ENCODE measurements at regions not wholly inside any gene's neighbourhood (a gene's known extent, or its start where the extent isn't known, plus 50 kb on each side); places are given as distances from the start of the nearest gene placed in this dataset.

DNA sequence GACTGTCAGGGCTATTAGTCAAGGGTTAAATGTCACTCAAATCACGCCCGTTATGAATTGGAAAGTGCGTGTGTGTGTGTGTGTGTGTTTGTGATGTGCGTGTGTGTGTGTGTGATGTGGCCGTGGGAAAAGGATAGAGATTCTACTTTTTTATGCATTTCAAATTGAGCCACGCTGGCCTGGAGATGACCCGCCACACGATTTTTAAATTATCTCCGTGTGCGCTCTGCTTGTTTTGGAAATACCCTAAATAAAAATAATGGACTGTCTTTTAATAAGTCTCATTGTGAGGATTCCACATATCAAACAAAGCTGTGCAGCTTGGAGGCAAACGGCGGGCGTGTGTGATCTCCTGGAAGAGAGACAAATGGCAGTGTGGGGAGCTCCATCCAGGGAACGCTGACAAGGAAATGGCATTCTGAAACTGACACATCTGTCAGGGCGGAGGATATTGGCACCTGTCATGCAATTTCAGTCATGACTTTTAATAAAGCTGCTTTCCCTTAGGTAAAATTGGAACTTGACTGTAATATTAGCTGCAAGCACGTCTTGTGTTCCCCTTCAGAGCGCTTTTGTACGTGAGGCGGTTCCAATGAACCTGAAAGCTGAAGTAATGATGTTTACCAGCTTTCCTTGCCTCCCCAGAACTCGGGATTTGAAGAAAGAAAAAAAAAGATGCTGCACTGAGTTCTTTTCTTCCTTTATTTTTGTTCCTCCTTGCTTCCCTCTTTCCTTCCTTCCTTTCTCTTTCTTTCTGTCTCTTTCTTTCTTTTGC lies 381.8 kb upstream of the SMIM21 start (continued):
- TF ChIP-seq, protein P1, sequence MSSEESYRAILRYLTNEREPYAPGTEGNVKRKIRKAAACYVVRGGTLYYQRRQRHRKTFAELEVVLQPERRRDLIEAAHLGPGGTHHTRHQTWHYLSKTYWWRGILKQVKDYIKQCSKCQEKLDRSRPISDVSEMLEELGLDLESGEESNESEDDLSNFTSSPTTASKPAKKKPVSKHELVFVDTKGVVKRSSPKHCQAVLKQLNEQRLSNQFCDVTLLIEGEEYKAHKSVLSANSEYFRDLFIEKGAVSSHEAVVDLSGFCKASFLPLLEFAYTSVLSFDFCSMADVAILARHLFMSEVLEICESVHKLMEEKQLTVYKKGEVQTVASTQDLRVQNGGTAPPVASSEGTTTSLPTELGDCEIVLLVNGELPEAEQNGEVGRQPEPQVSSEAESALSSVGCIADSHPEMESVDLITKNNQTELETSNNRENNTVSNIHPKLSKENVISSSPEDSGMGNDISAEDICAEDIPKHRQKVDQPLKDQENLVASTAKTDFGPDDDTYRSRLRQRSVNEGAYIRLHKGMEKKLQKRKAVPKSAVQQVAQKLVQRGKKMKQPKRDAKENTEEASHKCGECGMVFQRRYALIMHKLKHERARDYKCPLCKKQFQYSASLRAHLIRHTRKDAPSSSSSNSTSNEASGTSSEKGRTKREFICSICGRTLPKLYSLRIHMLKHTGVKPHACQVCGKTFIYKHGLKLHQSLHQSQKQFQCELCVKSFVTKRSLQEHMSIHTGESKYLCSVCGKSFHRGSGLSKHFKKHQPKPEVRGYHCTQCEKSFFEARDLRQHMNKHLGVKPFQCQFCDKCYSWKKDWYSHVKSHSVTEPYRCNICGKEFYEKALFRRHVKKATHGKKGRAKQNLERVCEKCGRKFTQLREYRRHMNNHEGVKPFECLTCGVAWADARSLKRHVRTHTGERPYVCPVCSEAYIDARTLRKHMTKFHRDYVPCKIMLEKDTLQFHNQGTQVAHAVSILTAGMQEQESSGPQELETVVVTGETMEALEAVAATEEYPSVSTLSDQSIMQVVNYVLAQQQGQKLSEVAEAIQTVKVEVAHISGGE (CRISPR knock-in tag; IDR thresholded peaks at IDR 0.05): no peak
- TF ChIP-seq ATF1 (CRISPR knock-in tag; IDR thresholded peaks at IDR 0.05): no peak
- TF ChIP-seq ATF1 (tag; IDR thresholded peaks at IDR 0.05): no peak
- TF ChIP-seq CBX3 (IDR thresholded peaks at IDR 0.05; ENCODE audit: borderline replicate concordance in 1 of 2, low read length in 2 of 2): no peak
- TF ChIP-seq NUFIP1 (IDR thresholded peaks at IDR 0.05; ENCODE audit: partially characterized antibody): no peak
- TF ChIP-seq NR3C1 (CRISPR knock-in tag; IDR thresholded peaks at IDR 0.05): no peak
- no peak for TF ChIP-seq SIX5 (IDR thresholded peaks at IDR 0.05; ENCODE audit: borderline replicate concordance in 1 of 2, insufficient read depth in 1 of 2, low read depth in 1 of 2, low read length in 2 of 2)
- TF ChIP-seq FOXA1 (IDR thresholded peaks at IDR 0.05; ENCODE audit: borderline replicate concordance): no peak
- TF ChIP-seq IFI16 (CRISPR knock-in tag; IDR thresholded peaks at IDR 0.05): no peak
- TF ChIP-seq, protein P2, sequence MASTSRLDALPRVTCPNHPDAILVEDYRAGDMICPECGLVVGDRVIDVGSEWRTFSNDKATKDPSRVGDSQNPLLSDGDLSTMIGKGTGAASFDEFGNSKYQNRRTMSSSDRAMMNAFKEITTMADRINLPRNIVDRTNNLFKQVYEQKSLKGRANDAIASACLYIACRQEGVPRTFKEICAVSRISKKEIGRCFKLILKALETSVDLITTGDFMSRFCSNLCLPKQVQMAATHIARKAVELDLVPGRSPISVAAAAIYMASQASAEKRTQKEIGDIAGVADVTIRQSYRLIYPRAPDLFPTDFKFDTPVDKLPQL (IDR thresholded peaks at IDR 0.05; ENCODE audit: extremely low read depth, insufficient read length): no peak
- no peak for TF ChIP-seq STAT5A (IDR thresholded peaks at IDR 0.05; ENCODE audit: borderline replicate concordance, low read length)

Measured in K562 (cell line).